ENCODE measurements at regions not wholly inside any gene's neighbourhood (a gene's known extent, or its start where the extent isn't known, plus 50 kb on each side); places are given as distances from the start of the nearest gene placed in this dataset.

- TF ChIP-seq JUND (IDR thresholded peaks at IDR 0.05) (no peak), MAX (IDR thresholded peaks at IDR 0.05) (no peak), CTCF (IDR thresholded peaks at IDR 0.05; ENCODE audit: low read depth, low read length, missing input control) (no peak), TAF1 (conservative IDR thresholded peaks at IDR 0.05) (no peak)
Observed at GRCh38 chr20:12790859-12791258, 217.9 kb upstream of the SPTLC3 start.
